ENCODE measurements at regions not wholly inside any gene's neighbourhood (a gene's known extent, or its start where the extent isn't known, plus 50 kb on each side); places are given as distances from the start of the nearest gene placed in this dataset.

DNA sequence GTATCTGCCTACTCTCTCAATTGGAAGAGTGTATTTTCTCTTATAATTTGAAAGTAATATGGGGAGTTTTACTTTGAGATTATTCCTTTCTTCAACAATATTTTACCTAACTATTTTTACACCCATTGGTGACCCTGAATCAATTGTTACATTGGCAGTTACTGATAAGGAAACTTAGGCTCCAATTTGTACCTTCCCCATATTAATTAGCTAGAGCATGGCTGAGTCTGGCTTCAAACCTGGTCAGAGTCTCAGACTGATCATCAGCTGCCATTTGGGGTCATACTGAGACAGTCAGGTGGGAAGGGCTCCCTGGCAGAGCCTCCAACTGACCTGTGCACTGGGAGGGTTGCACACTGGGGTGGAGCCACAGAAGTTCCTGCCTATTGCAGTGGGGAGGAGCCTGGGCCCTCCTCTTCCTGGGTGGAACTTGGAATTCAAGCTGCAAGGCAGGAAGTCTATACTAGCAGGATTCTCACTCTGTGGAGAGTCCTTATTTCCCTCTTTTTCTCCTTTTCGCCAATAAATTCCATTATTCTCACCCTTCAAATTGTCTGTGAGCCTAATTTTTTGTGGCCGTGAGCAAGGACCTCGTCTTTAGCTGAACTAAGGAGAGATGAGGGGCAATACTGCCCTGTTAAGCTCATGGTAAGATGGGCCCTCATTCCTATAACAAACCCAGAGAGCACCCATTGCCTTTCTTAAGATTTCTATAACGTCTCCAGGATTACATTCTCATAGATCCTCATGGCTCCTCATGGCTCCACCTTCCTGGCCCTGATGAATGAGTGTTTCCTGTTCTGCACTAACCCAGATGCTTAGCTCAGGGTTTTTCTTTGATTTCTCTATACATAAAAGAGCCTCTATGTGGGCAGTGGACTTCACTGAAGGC lies 285.1 kb downstream of the ADGB start:
- WGBS, 2 donors, result 78 to 92% methylated on average over 4 of the region's 4 CpGs
- Histone ChIP-seq H3K4me1 (peaks cover 0 to 10% (median 0%) of the 10 kb centered on the region in 3 donors), H3K27ac (no peak overlapping the region), H3K9me3 (no peaks in the 10 kb centered on the region), H3K27me3 (no peaks in the 10 kb centered on the region), H3K4me3 (no peak overlapping the region), H3K36me3 (no peaks in the 10 kb centered on the region)
- intact Hi-C loops (cut with DNase I), result no loop called here
- TF ChIP-seq, protein P1, sequence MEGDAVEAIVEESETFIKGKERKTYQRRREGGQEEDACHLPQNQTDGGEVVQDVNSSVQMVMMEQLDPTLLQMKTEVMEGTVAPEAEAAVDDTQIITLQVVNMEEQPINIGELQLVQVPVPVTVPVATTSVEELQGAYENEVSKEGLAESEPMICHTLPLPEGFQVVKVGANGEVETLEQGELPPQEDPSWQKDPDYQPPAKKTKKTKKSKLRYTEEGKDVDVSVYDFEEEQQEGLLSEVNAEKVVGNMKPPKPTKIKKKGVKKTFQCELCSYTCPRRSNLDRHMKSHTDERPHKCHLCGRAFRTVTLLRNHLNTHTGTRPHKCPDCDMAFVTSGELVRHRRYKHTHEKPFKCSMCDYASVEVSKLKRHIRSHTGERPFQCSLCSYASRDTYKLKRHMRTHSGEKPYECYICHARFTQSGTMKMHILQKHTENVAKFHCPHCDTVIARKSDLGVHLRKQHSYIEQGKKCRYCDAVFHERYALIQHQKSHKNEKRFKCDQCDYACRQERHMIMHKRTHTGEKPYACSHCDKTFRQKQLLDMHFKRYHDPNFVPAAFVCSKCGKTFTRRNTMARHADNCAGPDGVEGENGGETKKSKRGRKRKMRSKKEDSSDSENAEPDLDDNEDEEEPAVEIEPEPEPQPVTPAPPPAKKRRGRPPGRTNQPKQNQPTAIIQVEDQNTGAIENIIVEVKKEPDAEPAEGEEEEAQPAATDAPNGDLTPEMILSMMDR (IDR thresholded peaks at IDR 0.05), result no peak
- TF ChIP-seq POLR2A (IDR thresholded peaks at IDR 0.05), result no peak
- no peak for DNase-seq

DNA sequence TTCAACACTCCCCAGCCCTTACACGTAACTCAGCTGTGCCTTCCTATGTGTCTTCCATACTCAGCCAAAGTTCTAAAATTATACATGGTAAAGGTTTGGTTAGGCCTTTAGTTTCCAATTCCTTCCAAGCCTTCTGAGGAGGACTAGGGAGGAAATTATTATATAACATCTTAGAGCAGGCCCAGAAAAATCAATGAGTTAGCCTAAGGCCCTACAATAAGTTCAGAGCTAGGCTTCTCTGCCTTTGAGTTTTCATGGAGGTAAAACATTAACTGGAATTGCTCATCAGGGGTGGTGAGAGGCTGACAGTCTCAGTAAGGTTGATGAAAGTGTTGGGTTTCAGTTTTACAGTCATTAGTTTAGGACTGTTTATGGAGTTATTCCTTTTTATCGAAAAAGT lies 286.0 kb downstream of the ADGB start:
- H3K36me3 ChIP-seq, result no peaks in the 10 kb centered on the region
- H3K4me1 ChIP-seq, result peaks cover 0 to 2% (median 0%) of the 10 kb centered on the region in 3 donors
- no peak for DNase-seq
- 69 to 75% methylated on average over 2 of the region's 2 CpGs for WGBS, 2 donors
- no peak overlapping the region for H3K27ac ChIP-seq
- intact Hi-C loops (cut with DNase I), result no loop called here
- no peak overlapping the region for H3K4me3 ChIP-seq
- H3K27me3 ChIP-seq, result no peaks in the 10 kb centered on the region
- no peaks in the 10 kb centered on the region for H3K9me3 ChIP-seq
- TF ChIP-seq, protein P1 (IDR thresholded peaks at IDR 0.05), result no peak
- TF ChIP-seq POLR2A (IDR thresholded peaks at IDR 0.05), result no peak

DNA sequence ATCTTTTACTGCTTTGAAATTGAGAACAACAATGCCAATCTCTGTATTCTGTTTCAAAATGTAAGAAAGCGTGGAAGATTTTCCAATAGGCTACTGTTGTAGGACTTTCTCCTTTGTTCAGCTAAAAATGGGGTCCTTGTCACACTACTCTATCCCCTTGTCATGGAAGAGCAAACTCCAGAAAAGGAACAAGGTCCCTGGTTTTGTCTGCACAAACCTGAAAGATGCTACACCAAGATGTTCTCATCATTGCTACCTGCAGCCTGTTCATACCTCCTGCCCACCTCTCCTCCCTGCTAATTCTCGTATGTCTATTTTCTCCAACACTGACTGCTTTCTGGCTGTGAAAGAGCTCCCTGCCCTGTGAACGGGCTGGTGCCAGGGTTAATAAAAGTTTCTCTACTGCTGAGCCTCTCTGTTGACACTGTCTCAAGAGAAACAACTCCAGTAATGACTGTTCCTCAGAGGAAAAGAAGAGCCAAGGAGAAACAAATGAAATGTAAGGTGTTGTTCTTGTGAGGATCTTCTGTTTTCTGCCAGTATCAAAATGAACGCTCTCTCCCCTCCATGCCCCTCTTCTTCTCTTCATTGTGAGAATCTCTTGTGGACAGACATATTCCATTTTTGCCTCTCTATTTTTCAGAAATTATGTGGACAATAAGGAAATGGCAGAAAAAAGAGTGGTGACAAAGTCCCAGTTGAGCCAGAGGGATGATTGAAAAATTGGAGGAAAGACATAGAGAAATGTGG lies 287.1 kb downstream of the ADGB start:
- H3K9me3 ChIP-seq, result no peaks in the 10 kb centered on the region
- intact Hi-C loops (cut with DNase I), result no loop called here
- no peaks in the 10 kb centered on the region for H3K4me1 ChIP-seq
- no peak overlapping the region for H3K27ac ChIP-seq
- H3K27me3 ChIP-seq, result no peaks in the 10 kb centered on the region
- DNase-seq, result no peak
- TF ChIP-seq POLR2A (IDR thresholded peaks at IDR 0.05), result no peak
- TF ChIP-seq, protein P1 (IDR thresholded peaks at IDR 0.05), result no peak
- no peak overlapping the region for H3K4me3 ChIP-seq
- WGBS, 2 donors, result 60 to 70% methylated on average over 4 of the region's 4 CpGs
- no peaks in the 10 kb centered on the region for H3K36me3 ChIP-seq

DNA sequence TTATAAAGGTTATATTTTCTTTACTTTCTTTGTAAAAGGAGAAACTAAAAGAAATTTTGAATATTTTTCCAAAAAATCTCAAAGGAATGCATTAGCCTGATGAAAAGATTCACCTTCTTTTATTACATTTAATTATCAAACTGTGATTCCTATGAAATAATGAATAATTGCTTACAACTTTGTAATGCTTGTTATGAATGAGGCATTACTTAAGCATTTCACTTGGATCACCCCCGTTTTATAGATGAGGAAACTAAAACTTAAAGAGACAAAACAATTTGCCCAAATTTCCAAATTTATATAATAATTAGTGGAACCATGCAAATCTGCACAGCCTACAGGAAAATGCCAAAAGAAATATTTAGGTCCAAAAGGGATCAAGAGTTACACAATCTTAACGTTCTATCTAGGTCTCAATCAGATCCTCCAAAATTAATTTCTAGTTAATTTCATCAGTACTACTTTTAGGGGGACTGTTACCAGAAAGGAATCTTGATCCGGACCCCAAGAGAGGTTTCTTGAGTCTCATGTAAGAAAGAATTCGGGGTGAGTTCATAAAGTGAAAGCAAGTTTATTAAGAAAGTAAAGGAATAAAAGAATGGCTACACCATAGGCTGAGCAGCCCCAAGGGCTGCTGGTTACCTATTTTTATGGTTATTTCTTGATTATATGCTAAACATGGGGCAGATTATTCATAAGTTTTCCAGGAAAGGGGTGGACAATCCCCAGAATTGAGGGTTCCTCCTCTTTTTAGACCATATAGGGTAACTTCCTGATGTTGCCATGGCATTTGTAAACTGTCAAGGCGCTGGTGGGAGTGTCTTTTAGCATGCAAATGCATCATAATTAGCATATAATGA lies 288.0 kb downstream of the ADGB start:
- Histone ChIP-seq H3K27me3 (no peaks in the 10 kb centered on the region), H3K36me3 (no peaks in the 10 kb centered on the region), H3K4me3 (no peak overlapping the region), H3K4me1 (no peaks in the 10 kb centered on the region), H3K27ac (no peak overlapping the region), H3K9me3 (no peaks in the 10 kb centered on the region)
- WGBS, 2 donors, result 70 to 78% methylated on average over 5 of the region's 5 CpGs
- intact Hi-C loops (cut with DNase I), result no loop called here
- DNase-seq, result no peak
- TF ChIP-seq, protein P1 (IDR thresholded peaks at IDR 0.05), result no peak
- TF ChIP-seq POLR2A (IDR thresholded peaks at IDR 0.05), result no peak

All from esophagus squamous epithelium (tissue), 5 donors.